ENCODE measurements at regions not wholly inside any gene's neighbourhood (a gene's known extent, or its start where the extent isn't known, plus 50 kb on each side); places are given as distances from the start of the nearest gene placed in this dataset.

GRCh38 chr6:111936718-111937117 is 63.5 kb upstream of the FYN start:
- Histone ChIP-seq H3K27me3 (no peaks in the 10 kb centered on the region), H3K9me3 (no peaks in the 10 kb centered on the region), H3K4me3 (no peak overlapping the region), H3K36me3 (ENCODE audit: low read depth, missing control alignments) (no peaks in the 10 kb centered on the region), H3K27ac (no peak overlapping the region), H3K4me1 (no peaks in the 10 kb centered on the region)
- TF ChIP-seq POLR2A (IDR thresholded peaks at IDR 0.05) (no peak), CTCF (IDR thresholded peaks at IDR 0.05) (no peak)
- intact Hi-C loops (cut with DNase I; ENCODE audit: low total_unique reads) = no loop called here
- DNase-seq = no peak

- Histone ChIP-seq H3K27me3 (no peaks in the 10 kb centered on the region), H3K9me3 (no peaks in the 10 kb centered on the region), H3K4me1 (no peaks in the 10 kb centered on the region), H3K4me3 (no peak overlapping the region), H3K36me3 (ENCODE audit: low read depth, missing control alignments) (no peaks in the 10 kb centered on the region), H3K27ac (no peak overlapping the region)
- DNase-seq = no peak
- TF ChIP-seq CTCF (IDR thresholded peaks at IDR 0.05) (no peak), POLR2A (IDR thresholded peaks at IDR 0.05) (no peak)
- intact Hi-C loops (cut with DNase I; ENCODE audit: low total_unique reads) = no loop called here
- 83 to 91% methylated on average over 4 of the region's 4 CpGs for WGBS, 2 donors
Measured at GRCh38 chr6:111938710-111939109, 65.5 kb upstream of the FYN start.

- WGBS, 2 donors = 58 to 63% methylated on average over 2 of the region's 2 CpGs
- intact Hi-C loops (cut with DNase I; ENCODE audit: low total_unique reads) = no loop called here
- Histone ChIP-seq H3K4me1 (no peaks in the 10 kb centered on the region), H3K9me3 (no peaks in the 10 kb centered on the region), H3K27ac (no peak overlapping the region), H3K27me3 (no peaks in the 10 kb centered on the region), H3K4me3 (no peak overlapping the region), H3K36me3 (ENCODE audit: low read depth, missing control alignments) (no peaks in the 10 kb centered on the region)
- TF ChIP-seq CTCF (IDR thresholded peaks at IDR 0.05) (no peak), POLR2A (IDR thresholded peaks at IDR 0.05) (no peak)
- no peak for DNase-seq
Measured at GRCh38 chr6:111939902-111940301, 66.7 kb upstream of the FYN start.

- Histone ChIP-seq H3K36me3 (ENCODE audit: low read depth, missing control alignments) (no peaks in the 10 kb centered on the region), H3K9me3 (no peaks in the 10 kb centered on the region), H3K4me3 (no peak overlapping the region), H3K27ac (no peak overlapping the region), H3K4me1 (no peaks in the 10 kb centered on the region), H3K27me3 (no peaks in the 10 kb centered on the region)
- TF ChIP-seq CTCF (IDR thresholded peaks at IDR 0.05) = no peak
- no peak for TF ChIP-seq POLR2A (IDR thresholded peaks at IDR 0.05)
- DNase-seq = no peak
- intact Hi-C loops (cut with DNase I; ENCODE audit: low total_unique reads) = no loop called here
Measured at GRCh38 chr6:111940801-111941200, 67.5 kb upstream of the FYN start.

DNA sequence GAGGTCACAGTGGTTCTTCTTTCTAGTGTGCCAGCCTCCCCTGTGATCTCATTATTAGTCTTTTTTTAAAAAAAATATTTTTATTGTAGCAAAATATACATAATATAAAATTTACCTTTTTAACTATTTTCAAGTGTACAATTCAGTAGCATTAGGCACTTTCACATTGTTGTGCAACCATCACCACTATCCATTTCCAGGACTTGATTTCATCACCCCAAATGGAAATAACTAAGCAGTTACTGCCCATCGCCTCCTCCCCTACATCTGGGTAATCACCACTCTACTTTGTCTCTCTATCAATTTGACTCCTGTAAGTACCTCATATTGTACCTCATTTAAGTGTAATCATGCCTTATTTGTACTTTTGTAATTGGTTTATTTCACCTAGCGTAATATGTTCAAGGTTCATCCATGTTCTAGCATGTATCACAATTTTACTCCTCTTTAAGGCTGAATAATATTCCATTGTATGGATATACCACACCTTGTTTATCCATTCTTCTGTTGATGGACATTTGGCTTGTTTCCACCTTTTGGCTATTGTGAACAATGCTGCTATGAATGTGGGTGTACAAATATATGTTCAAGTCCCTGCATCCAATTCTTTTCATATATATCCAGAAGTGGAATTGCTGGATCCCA is 68.6 kb upstream of the FYN start:
- H3K27me3 ChIP-seq = no peaks in the 10 kb centered on the region
- WGBS, 2 donors = 91 to 96% methylated on average over 2 of the region's 2 CpGs
- H3K4me3 ChIP-seq = no peak overlapping the region
- H3K27ac ChIP-seq = no peak overlapping the region
- H3K9me3 ChIP-seq = no peaks in the 10 kb centered on the region
- DNase-seq = no peak
- no peaks in the 10 kb centered on the region for H3K36me3 ChIP-seq (ENCODE audit: low read depth, missing control alignments)
- no peaks in the 10 kb centered on the region for H3K4me1 ChIP-seq
- TF ChIP-seq POLR2A (IDR thresholded peaks at IDR 0.05) (no peak), CTCF (IDR thresholded peaks at IDR 0.05) (no peak)
- intact Hi-C loops (cut with DNase I; ENCODE audit: low total_unique reads) = no loop called here

Data from testis (tissue), 2 donors.